ENCODE measurements at regions not wholly inside any gene's neighbourhood (a gene's known extent, or its start where the extent isn't known, plus 50 kb on each side); places are given as distances from the start of the nearest gene placed in this dataset.

DNA sequence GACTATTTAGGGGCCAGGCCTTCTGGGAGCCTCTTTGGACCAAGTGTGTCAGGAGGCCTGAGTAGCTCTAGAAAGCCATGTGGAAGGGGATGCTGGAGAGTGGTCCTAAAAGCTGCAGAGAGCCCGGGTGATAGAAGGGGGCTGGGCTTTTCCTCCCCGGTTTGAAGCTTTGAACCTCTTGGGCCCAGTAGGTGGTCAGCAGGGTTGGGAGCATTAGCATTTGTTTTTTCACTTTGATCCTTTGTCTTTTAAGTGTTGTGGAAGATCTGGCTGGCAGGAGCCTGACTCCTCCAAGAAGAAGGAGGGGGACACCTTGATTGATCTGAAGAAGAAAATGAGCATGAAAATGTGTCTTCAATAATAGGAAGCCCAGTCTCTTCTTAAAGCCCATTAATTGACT is 596.6 kb downstream of the INSC start:
- H3K27me3 ChIP-seq (ENCODE audit: control insufficient read depth, insufficient read depth, low read length), result no peaks in the 10 kb centered on the region
- H3K27ac ChIP-seq, result no peak overlapping the region
- no peaks in the 10 kb centered on the region for H3K79me2 ChIP-seq
- H3K9ac ChIP-seq, result no peak overlapping the region
- TF ChIP-seq, protein P1, sequence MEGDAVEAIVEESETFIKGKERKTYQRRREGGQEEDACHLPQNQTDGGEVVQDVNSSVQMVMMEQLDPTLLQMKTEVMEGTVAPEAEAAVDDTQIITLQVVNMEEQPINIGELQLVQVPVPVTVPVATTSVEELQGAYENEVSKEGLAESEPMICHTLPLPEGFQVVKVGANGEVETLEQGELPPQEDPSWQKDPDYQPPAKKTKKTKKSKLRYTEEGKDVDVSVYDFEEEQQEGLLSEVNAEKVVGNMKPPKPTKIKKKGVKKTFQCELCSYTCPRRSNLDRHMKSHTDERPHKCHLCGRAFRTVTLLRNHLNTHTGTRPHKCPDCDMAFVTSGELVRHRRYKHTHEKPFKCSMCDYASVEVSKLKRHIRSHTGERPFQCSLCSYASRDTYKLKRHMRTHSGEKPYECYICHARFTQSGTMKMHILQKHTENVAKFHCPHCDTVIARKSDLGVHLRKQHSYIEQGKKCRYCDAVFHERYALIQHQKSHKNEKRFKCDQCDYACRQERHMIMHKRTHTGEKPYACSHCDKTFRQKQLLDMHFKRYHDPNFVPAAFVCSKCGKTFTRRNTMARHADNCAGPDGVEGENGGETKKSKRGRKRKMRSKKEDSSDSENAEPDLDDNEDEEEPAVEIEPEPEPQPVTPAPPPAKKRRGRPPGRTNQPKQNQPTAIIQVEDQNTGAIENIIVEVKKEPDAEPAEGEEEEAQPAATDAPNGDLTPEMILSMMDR (IDR thresholded peaks at IDR 0.05), result no peak
- no peak overlapping the region for H3K4me3 ChIP-seq (ENCODE audit: low read depth, low read length)
- H3K36me3 ChIP-seq (ENCODE audit: control insufficient read depth, insufficient read depth, low read length), result no peaks in the 10 kb centered on the region
- no peaks in the 10 kb centered on the region for H3K9me3 ChIP-seq (ENCODE audit: control insufficient read depth, low read length)
- H2AFZ ChIP-seq, result no peak overlapping the region
- no peaks in the 10 kb centered on the region for H3K4me1 ChIP-seq
- no peak overlapping the region for H3K4me2 ChIP-seq (ENCODE audit: low read length)

- Histone ChIP-seq H3K4me1 (no peaks in the 10 kb centered on the region), H3K27ac (no peak overlapping the region), H3K4me3 (ENCODE audit: low read depth, low read length) (no peak overlapping the region), H2AFZ (no peak overlapping the region), H3K9ac (no peak overlapping the region), H3K4me2 (ENCODE audit: low read length) (no peak overlapping the region), H3K9me3 (ENCODE audit: control insufficient read depth, low read length) (no peaks in the 10 kb centered on the region), H3K79me2 (no peaks in the 10 kb centered on the region), H3K27me3 (ENCODE audit: control insufficient read depth, insufficient read depth, low read length) (no peaks in the 10 kb centered on the region), H3K36me3 (ENCODE audit: control insufficient read depth, insufficient read depth, low read length) (no peaks in the 10 kb centered on the region)
- TF ChIP-seq, protein P1 (IDR thresholded peaks at IDR 0.05), result no peak
These were observed 600.1 kb downstream of the INSC start for GRCh38 chr11:15714641-15715399.

DNA sequence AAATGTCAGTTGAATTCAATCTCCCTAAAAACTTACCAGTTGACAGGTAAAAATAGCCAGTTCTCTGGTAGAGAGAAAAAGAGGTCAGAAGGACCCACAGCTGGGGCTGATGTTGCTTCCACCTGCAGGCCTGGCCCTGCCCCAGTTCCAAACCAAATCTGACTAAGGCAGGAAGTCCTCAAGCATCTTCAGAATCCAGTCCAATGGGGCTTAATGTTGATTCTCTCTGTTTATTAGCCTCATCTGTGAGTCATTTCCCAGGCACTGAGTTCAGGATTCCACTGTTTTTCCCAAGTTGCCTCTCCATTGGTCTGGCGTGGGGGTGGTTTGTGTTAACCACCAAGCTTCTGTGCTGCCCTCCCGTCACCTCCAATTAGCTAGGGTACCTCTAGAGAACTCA is 601.8 kb downstream of the INSC start:
- no peak overlapping the region for H3K27ac ChIP-seq

DNA sequence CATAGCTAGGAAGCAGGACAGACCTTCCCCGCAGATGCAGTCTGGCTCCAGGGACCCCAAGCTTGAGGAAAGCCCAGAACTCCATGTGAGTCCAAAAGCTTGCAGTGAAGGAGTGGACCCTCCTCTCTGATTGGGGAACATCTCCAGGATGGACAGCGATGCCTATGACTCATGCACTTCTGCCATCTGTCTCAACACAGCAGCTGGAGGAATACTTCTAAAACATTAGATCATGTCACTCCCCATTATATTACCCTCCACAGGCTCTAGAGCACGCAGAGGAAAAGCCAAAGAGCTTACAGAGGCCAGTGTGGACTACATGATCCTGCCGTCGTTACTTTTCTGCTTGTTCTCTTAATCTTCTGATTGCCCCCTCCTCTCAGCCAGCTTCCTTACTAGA is 605.7 kb downstream of the INSC start:
- Histone ChIP-seq H3K27ac (no peak overlapping the region), H3K79me2 (no peaks in the 10 kb centered on the region), H3K4me3 (ENCODE audit: low read depth, low read length) (no peak overlapping the region), H3K9me3 (ENCODE audit: control insufficient read depth, low read length) (no peaks in the 10 kb centered on the region), H3K27me3 (ENCODE audit: control insufficient read depth, insufficient read depth, low read length) (no peaks in the 10 kb centered on the region), H3K4me2 (ENCODE audit: low read length) (no peak overlapping the region), H3K4me1 (no peaks in the 10 kb centered on the region), H2AFZ (no peak overlapping the region), H3K9ac (no peak overlapping the region), H3K36me3 (ENCODE audit: control insufficient read depth, insufficient read depth, low read length) (no peaks in the 10 kb centered on the region)
- TF ChIP-seq, protein P1 (IDR thresholded peaks at IDR 0.05), result no peak

More for the DNA sequence above, 601.8 kb downstream of the INSC start:
- no peaks in the 10 kb centered on the region for H3K4me1 ChIP-seq
- H3K27me3 ChIP-seq (ENCODE audit: control insufficient read depth, insufficient read depth, low read length), result no peaks in the 10 kb centered on the region
- no peak overlapping the region for H3K4me2 ChIP-seq (ENCODE audit: low read length)
- H3K4me3 ChIP-seq (ENCODE audit: low read depth, low read length), result no peak overlapping the region
- H3K79me2 ChIP-seq, result no peaks in the 10 kb centered on the region
- H2AFZ ChIP-seq, result no peak overlapping the region
- H3K9me3 ChIP-seq (ENCODE audit: control insufficient read depth, low read length), result no peaks in the 10 kb centered on the region
- TF ChIP-seq, protein P1 (IDR thresholded peaks at IDR 0.05), result no peak
- no peak overlapping the region for H3K9ac ChIP-seq
- H3K36me3 ChIP-seq (ENCODE audit: control insufficient read depth, insufficient read depth, low read length), result no peaks in the 10 kb centered on the region

DNA sequence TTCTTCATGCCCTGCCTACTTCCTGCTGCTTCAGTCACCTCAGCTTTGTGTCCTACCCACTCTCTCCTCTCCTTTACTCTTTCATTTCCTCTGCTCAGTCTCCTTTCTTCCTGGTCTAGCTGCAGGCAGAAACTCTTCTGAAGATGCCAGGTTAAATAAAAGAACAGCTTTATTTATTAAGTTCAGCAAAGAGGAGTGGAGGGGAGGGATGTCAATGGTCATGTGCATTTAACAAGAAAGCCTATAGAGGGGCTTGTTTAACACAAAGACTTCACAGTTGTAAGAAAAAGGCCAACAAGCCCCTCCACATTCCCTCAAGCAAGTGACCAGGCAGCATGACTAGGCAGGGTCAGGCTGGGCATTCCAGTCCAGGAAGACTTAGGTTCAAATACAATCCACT is 609.2 kb downstream of the INSC start:
- Histone ChIP-seq H3K79me2 (no peaks in the 10 kb centered on the region), H3K27ac (no peak overlapping the region), H3K4me2 (ENCODE audit: low read length) (no peak overlapping the region), H3K9me3 (ENCODE audit: control insufficient read depth, low read length) (no peaks in the 10 kb centered on the region), H2AFZ (no peak overlapping the region), H3K4me3 (ENCODE audit: low read depth, low read length) (no peak overlapping the region), H3K4me1 (no peaks in the 10 kb centered on the region), H3K36me3 (ENCODE audit: control insufficient read depth, insufficient read depth, low read length) (no peaks in the 10 kb centered on the region), H3K9ac (no peak overlapping the region), H3K27me3 (ENCODE audit: control insufficient read depth, insufficient read depth, low read length) (no peaks in the 10 kb centered on the region)
- TF ChIP-seq, protein P1 (IDR thresholded peaks at IDR 0.05), result no peak
